ENCODE measurements at regions not wholly inside any gene's neighbourhood (a gene's known extent, or its start where the extent isn't known, plus 50 kb on each side); places are given as distances from the start of the nearest gene placed in this dataset.

DNA sequence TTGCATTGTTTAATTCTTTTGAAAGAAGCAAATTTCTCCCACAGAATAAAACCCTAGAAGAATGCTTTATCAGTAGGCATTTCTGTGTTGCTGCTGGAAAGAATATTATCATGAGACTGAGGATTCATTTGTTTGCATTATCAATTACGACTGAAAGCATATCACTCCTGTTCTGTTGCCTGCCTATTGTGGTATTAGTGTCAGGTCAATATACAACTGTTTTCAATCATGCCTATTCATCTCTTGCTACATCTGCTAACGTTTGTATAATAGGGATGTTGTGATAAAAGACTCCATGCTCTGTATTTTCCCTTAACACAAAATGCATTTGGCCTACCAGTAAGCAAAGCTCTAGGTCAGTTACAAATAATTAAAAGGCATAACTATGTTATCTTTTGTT lies 221.5 kb downstream of the PTPRC start:
- DNase-seq (ENCODE audit: extremely low spot score, insufficient read length, low read depth) (no peak), FAIRE-seq (no peak)

DNA sequence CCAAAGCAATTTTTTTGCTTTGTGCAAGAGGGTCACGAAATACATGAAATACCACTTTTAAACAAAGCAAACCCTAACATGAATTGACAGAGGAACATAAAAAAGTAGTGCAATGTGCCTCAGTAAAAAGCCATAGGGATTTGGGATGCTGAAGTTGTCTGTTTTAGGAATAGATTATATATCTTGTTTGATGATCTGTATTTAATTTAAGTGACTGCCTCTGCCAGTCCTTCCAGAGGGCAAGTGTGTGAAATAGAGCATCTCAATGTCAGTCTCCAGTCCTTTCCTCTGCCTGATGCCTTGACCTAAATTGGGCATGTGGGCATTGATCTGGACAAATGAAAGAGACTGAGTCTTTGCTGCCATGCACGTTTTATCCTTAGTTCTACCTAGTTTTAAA lies 222.8 kb downstream of the PTPRC start:
- DNase-seq (ENCODE audit: extremely low spot score, insufficient read length, low read depth) (no peak), FAIRE-seq (no peak)

DNA sequence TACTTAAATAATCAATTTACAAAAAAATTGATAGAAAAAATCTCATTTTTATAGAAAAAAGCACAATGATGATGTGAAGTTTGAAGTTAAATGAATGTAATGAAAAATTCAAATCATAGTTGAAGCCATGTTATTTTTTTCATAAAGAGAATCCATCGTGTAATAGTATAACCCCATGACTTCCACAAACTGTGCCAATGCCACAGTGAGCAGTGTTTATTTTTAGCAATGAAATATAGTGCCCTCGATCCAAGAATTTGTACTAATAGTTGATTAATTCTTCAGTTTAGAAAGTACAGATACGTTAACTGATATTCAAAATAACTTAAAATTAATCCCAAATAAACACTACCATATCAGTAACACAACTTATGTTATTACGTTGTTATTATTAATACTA lies 225.9 kb downstream of the PTPRC start:
- DNase-seq (ENCODE audit: extremely low spot score, insufficient read length, low read depth), result no peak
- FAIRE-seq, result no peak

DNA sequence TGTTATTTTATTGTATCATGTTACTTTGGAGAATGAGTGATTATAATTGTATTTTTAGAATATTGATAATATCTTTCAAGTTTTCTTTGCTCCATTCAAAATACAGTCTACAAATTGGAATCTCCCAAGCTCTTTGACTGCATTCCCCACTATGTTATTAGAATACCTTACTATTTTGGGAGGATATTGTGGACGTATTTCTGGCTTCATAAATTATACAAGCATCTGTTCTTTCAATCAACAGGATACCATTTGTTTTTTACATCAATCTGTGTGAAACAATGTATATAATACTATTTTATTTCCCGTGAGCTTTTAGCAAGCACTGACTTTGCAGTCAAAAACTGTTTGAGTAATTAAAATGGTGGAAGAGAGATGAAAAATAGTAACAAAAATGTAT lies 226.5 kb downstream of the PTPRC start:
- no peak for FAIRE-seq
- no peak for DNase-seq (ENCODE audit: extremely low spot score, insufficient read length, low read depth)

DNA sequence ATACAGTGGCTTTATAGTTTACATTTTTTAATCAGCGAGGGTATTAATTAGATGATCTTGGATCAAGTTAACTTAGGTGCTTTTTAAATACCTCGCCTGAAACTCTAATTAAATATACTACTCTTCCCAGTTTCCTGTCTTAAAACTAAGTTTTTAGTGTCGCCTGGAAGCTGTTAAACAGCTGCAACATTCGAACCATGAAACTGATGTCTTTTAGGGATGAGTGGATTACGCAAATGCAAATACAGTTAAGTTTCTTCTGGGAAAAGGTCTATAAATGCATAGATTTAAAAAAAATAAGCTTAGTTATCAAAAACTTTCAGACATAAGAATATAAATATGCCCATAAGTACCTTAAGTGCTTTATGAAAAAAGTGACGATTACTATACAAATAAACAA lies 228.3 kb downstream of the PTPRC start:
- FAIRE-seq (peak; percentile 42), DNase-seq (ENCODE audit: extremely low spot score, insufficient read length, low read depth) (no peak)

DNA sequence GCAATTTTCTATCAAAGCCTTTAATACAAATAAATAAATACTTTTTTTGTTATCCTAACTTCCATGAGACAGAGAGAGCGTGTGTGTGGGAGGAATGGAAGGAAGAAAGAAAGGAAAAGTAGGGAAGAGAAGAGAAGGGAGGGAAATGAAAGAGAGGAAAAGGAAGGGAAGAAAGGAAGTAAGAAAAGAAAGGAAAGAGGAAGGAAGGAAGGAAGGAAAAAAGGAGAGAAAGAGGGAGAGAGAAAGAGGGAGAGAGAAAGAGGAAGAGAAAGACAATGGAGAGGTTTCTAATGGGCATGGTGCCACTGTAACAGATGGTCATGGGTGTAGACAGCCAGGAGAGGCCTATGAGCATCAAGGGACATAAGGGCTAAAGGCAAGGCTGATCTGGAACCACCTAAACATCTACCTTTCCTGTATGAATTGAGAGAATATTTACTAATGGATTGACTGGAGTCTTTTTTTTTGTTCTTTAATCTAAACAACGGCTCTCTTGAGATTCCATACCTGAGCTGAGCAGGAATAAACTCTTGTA lies 234.9 kb downstream of the PTPRC start:
- DNase-seq (ENCODE audit: extremely low spot score, insufficient read length, low read depth) (no peak), FAIRE-seq (no peak)

DNA sequence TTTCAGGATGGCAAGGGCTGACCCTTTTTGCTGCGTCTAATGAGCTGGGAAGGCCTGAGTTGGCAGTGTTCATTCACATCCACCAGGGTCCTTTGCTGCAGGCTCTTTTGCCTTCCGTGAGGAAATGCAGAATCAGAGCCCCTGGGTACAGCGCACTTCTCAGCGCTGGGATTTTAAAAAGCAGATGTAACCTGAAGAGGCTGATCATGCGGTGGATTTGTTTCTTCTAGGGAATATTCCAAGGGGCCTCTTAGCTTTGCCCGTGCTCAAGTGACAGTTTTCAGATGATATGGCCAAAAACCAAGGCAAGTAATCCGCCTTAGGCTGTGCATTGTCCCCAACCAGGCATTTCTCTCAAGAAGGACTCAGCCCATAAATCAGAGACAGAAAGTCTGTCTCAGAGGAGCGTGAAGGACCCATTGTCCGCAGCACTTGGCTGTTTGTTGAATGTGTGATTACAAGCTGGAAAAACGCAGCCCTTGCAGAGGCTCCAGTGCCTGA lies 237.6 kb downstream of the PTPRC start:
- DNase-seq (ENCODE audit: extremely low spot score, insufficient read length, low read depth), result no peak
- no peak for FAIRE-seq

DNA sequence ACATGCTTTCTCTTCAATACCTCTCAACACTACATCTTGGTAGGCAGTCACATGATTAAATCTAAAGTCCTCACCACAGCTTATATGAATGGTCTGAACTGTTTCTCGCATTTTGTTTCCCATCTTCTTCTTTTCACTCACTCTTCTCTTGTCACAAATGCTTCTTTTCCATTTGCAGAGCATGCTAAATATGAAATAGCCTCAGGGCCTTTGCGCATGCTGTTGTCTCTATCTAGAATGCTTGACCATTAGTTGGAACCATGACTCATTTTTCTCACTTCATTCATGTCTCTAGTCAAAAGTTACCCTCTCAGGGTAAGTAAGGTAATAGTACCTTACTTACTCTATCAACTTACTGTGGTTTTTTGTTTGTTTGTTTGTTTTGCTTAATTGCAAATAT lies 239.7 kb downstream of the PTPRC start:
- DNase-seq (ENCODE audit: extremely low spot score, insufficient read length, low read depth) (no peak), FAIRE-seq (no peak)

DNA sequence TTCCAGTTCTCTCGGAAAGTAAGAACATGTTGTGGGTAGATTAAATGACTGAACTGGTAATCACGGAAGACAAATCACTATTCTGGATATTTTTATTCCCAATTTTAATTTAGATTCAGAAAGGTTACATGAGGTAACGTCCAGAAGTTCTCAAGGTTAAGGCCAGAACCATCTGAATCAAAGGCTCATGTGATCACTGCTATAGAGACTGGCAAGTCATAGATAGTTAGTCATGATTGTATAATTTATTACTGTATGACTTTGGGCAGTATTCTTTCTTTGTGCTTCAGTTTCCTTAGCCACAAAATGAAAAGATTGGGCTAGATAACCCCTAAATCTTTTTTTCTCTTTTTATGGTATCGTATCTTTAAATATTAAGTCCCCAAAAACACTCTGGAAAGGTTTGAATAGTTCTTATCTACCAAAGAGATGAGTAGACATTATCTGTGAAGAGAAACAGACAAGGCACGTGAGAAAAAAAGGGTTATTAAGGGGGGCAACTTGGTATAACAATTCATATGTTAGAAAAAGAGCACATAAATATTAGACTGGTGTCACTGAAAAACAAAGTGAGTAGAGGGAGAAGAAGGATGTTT lies 241.0 kb downstream of the PTPRC start:
- no peak for DNase-seq (ENCODE audit: extremely low spot score, insufficient read length, low read depth)
- no peak for FAIRE-seq

DNA sequence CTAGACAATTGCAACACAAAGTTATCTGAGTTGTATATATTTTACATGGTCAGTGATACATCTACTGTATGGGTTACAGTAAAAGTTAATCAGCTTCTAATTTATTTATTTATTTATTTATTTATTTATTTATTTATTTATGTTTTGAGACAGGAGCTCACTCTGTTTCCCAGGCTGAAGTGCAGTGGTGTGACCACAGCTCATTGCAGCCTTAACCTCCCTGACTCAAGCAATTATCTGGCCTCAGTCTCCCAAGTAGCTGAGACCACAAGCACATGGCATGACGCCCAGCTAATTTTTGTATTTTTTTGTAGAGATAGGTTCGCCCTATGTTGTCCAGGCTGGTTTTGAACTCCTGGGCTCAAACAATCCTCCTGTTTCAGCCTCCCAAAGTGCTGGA lies 241.6 kb downstream of the PTPRC start:
- DNase-seq (ENCODE audit: extremely low spot score, insufficient read length, low read depth), result no peak
- FAIRE-seq, result no peak

DNA sequence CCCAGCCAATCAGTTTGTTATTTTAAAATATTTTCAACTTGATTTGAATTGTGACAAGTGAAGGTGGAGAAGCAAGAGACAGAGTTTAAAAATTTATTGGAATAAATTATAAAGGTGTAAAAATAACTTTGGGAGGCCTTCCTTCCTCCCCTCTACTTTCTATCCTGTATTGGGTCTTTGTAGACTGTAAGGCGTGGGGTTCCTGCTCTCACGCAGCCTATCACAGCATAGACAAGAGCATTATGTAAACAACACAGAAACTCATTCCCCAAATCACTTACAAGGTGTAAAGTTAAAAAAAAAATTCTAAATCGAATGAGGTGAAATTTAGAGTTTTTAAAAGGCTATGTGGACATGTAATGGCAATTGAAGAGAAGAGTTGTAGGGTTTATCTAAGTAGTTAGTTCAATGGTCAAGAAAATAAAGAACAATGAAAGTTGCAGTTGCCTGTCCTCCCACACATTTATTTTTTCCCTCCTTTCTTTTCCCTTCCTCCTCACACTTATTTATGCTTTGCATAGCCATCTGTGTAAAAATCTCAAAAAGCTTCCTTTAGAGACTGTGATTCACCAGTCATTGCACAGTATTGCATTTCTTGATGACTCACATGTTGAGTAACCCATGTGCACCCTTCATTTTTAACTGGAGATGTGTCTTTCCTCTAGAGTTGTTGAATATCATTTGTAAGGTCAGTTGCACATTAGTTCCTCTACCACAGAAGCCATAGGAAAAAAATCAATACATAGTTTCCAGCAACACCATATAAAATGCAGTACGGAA lies 242.2 kb downstream of the PTPRC start:
- DNase-seq (ENCODE audit: extremely low spot score, insufficient read length, low read depth) (no peak), FAIRE-seq (no peak)

DNA sequence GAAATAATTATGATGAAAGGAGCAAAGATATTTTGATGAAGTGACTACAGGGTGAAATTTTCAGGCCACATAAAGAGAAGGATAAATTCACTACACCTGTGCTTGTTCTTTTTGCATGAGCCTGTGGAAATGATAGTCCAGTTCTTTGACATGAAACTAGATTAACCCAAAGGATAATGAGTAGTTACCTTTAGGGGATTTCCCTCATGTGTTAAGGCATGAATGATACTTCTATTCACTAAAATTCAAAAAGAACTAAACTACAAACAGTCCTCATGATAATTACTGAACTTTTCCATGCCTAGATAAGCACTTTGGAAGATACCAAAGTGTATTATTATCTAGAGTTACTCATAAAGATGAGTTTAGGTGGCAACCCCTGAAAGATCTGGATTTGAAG lies 244.3 kb downstream of the PTPRC start:
- DNase-seq (ENCODE audit: extremely low spot score, insufficient read length, low read depth) (no peak), FAIRE-seq (peak; percentile 31)

DNA sequence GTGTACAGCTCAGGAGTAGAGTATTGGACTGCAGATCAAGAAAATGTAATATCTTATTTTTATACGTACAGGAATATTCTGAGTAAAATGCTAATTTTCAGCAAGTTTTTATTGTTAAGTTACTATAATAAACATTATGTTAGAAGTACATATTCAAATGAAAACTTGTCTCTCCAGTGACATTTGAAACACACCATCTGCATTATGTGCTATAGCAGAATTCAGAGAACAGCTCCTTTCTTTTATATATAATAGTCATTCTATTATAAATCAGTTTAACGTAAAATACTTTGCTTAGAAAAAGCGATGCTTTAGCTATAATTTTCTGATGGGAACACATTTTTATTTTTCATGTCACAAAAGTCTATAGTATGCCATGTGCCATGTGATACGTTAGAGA lies 249.0 kb downstream of the PTPRC start:
- FAIRE-seq (no peak), DNase-seq (ENCODE audit: extremely low spot score, insufficient read length, low read depth) (no peak)

DNA sequence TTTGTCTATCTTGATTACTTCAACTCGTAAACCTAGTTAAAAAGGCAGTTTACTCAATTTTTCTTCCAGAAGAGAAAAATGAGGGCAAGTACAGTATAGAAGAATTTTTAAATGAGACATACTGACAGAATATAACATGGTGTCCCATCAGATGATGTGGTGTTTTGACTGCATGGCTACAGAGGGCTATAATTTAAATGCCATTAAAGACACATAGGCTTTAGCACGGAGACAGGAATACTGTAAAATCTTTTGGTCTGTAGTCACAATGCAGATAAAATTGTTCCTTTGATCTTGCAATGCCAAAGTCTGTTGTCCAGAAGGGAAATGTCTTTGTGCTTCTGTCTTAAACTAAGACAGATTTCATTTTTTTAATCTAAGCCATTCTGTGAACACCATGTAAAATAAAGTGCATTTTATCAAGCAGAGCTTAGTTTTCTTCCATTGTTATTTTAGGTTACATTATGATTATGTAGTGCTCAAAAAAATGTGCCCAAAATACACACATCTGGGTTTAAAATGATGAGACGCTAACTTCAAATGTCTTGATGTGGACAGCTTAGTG lies 249.6 kb downstream of the PTPRC start:
- FAIRE-seq, result peak; percentile 5
- DNase-seq (ENCODE audit: extremely low spot score, insufficient read length, low read depth), result no peak

DNA sequence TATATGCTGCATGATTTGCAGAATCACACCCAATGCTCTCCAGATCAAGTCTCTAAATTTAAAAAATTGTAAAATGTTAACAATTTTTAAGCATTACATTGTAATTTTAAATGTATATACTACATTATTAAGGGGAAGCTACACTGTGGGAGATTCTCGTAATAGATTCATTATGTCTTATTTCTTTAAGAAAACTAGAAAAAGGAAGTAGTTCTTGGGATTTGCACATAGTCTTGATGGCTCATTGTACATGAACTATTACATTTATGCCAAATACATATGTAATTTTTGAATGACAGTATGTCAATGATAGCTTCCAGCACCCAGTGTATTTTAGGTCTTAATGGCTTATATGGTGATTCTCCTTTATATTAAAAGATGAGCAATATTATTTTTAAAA lies 250.3 kb downstream of the PTPRC start:
- DNase-seq (ENCODE audit: extremely low spot score, insufficient read length, low read depth) (no peak), FAIRE-seq (no peak)

DNA sequence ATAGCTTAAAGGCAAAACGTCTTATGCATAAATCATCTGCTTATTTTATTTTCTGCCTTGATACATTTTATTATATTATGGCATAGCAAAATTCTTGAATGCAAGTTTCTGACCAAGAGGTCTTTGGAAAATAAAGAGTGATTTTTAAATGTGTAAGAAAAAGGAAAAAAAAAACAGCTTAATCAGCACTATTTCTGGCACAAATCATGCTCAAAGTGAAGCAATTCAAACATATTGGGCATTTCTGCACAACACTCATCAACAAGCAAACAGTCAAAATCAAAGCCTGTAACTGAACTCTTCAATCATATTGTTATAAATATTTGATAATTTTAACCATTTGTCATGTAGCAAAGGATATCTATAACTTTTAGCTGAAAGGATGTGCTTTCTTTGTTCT lies 250.9 kb downstream of the PTPRC start:
- DNase-seq (ENCODE audit: extremely low spot score, insufficient read length, low read depth) (no peak), FAIRE-seq (no peak)

DNA sequence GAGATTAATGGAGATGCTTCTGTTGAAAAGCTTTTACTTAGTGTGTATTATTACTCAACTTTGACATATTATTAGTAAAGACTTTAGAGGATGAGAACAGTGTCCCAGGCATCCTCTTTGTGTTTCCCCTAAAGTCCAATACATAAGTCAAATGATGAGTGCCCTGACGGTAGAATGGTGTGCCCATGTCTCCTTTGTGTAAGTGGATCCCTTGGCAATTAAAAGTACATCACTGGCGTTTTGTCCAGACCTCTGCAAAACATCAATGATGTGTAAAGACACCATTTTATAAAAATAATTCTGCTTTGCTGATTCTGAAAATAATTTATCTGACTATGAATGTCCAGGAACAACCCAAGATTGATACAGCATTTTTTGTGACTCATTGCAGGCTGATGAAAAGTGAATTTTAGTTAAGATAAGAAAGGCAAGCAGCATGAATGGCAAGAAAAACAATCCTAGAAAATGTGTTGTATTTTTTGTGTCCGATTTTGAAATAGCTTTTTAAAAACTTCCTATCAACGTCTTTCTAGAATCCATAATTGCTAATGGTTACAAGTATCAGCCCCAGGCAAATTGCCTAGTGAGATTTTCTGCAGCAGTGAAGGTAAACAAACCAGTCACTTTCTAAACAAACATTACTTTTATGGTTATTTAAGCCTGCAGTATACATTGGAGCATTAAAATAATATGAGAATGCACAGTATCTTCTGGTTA lies 251.5 kb downstream of the PTPRC start:
- no peak for DNase-seq (ENCODE audit: extremely low spot score, insufficient read length, low read depth)
- FAIRE-seq, result no peak

DNA sequence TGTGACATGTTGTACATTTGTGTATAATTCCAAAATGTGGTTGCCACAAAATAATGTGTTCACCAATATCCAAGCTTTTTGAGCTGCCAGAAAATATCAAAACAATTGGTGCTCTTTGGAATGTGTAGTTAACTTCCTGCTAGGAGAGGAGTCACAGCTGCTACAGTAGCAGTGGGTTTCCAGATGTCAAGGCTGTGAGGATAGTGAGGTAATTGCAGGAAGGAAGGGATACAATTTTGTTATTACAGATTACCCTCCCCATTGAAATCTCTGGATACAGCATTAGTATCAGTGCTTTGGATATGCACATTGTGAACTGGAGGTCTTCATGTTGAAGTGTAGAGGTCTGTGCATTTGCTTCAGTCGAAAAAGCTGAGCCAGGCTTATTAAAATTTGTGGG lies 253.2 kb downstream of the PTPRC start:
- no peak for FAIRE-seq
- DNase-seq (ENCODE audit: extremely low spot score, insufficient read length, low read depth), result no peak

DNA sequence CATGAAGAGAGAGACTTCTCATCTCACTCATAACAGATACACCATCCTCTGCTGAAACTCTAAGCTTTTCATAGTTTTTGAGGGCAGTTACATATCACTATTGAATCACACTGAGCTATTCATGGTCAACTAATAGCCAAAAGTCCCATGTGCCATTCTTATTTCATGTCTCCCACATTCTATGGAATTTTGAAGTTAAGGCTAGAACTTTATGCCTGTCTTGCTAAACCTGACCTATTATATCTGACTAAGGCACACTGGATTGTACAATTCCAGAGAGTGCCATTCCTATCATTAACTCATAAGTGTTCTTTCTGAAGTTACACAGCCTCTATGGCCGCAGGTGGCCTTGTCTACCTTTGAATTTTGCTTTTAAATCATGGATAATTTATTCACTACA lies 254.3 kb downstream of the PTPRC start:
- FAIRE-seq, result no peak

DNA sequence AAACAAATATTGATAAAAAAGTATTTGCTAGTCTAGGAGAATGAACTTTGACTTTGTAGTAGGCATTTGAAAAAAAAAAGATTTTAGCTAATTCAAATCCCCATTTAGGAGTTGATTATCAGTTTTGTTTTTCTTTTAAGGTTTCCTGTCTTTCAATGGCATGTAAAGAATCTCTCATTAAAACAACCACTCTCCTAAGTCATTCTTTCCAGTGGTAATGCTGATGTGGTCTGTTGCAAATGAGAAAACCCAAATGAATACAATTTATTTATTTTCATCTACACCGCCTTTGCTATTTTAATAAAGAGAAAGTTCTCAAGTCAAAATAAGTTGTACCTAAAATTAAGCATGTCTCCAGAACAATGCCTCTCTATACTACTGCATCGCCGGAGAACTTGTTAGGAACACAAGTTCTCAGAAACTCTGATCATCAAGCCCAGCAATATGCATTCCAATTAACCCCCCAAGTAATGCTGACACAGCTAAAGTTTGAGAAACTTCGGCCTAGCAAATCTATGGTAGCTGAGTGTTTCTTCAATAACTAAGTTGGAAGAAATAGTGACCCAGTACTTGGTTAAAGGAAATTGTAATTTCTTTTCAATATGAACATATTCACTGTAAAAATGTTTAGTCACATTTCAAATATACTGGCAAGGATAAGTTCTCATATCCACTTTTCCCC lies 255.1 kb downstream of the PTPRC start:
- FAIRE-seq, result no peak
- no peak for DNase-seq (ENCODE audit: extremely low spot score, insufficient read length, low read depth)

More for the DNA sequence above, 254.3 kb downstream of the PTPRC start:
- DNase-seq (ENCODE audit: extremely low spot score, insufficient read length, low read depth), result no peak

Measured in GM18507 (cell line).